HL-60 (cell line): ENCODE measurements at regions not wholly inside any gene's neighbourhood (a gene's known extent, or its start where the extent isn't known, plus 50 kb on each side); places are given as distances from the start of the nearest gene placed in this dataset.

Experiments used
- GABPA ChIP-seq: IDR thresholded peaks from 2 replicates; pipeline ENCODE4 v1.6.1; 2012; ENCODE audit warnings: low read depth
- POLR2AphosphoS5 ChIP-seq: IDR thresholded peaks from 2 replicates; pipeline ENCODE4 v1.6.1; 2012; ENCODE audit warnings: low read depth
- REST ChIP-seq: IDR thresholded peaks from 2 replicates; pipeline ENCODE4 v1.6.1; 2012; ENCODE audit warnings: low read depth; ENCODE audit not compliant: insufficient replicate concordance
- SPI1 ChIP-seq: IDR thresholded peaks from 2 replicates; pipeline ENCODE4 v1.6.1; 2012; ENCODE audit warnings: low read depth, mild to moderate bottlenecking, borderline replicate concordance
- TF ChIP-seq, protein P1 (sequence below): IDR thresholded peaks from one replicate; pipeline ENCODE4 v1.5.1; 2011; ENCODE audit warnings: low read length, control low read depth, inconsistent platforms; ENCODE audit not compliant: insufficient read depth

DNA sequence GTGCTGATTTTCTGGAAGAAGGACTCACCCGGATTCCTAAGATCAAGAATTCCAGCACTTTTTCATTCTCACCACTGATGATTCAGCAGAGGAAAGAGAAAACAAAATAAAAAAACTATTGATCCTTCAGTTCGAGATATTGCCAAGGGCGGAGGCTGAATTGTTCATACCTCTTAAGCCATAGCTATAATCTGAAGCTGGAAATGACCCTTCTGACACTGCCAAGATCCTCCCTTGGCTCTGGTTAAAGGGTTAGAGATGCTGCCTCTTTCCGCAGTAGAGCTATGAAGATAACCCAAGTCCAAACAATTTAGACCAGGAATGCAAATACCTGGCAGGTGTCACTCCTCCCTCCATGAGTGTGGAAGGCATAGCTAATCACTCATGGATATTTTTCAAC, 73.0 kb downstream of the TMEM114 start:
- TF ChIP-seq, protein P1, sequence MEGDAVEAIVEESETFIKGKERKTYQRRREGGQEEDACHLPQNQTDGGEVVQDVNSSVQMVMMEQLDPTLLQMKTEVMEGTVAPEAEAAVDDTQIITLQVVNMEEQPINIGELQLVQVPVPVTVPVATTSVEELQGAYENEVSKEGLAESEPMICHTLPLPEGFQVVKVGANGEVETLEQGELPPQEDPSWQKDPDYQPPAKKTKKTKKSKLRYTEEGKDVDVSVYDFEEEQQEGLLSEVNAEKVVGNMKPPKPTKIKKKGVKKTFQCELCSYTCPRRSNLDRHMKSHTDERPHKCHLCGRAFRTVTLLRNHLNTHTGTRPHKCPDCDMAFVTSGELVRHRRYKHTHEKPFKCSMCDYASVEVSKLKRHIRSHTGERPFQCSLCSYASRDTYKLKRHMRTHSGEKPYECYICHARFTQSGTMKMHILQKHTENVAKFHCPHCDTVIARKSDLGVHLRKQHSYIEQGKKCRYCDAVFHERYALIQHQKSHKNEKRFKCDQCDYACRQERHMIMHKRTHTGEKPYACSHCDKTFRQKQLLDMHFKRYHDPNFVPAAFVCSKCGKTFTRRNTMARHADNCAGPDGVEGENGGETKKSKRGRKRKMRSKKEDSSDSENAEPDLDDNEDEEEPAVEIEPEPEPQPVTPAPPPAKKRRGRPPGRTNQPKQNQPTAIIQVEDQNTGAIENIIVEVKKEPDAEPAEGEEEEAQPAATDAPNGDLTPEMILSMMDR, result no peak
- TF ChIP-seq GABPA (no peak), POLR2AphosphoS5 (no peak), SPI1 (no peak), REST (no peak)
